ENCODE measurements at regions not wholly inside any gene's neighbourhood (a gene's known extent, or its start where the extent isn't known, plus 50 kb on each side); places are given as distances from the start of the nearest gene placed in this dataset.

DNA sequence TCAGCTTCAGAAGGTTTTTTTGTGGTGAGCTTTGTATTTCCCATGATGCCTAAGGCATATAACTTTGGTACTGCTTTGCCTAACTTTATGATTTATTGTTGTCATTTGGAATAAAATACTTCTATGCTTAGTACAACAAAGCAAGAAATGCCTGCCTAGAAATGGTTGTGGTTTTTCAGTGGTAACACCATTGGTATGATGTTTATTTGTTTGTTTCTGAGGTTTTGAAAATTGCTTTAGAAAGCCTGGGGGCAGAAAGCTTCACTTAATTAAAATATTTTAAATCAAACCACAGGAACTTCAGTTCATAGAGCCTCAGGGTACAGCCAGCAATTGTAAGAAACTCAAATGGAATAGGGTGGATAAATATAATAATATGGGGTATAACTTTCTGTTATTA, 351.2 kb upstream of the MAP3K7 start:
- H3K4me3 ChIP-seq (ENCODE audit: low read length) = no peak overlapping the region
- no peaks in the 10 kb centered on the region for H3K36me3 ChIP-seq (ENCODE audit: insufficient read depth, low read length)
- no peaks in the 10 kb centered on the region for H3F3A ChIP-seq (ENCODE audit: insufficient read depth, low read length, poor library complexity, severe bottlenecking)
- no peak overlapping the region for H3K27ac ChIP-seq (ENCODE audit: low read length)
- H3K9ac ChIP-seq (ENCODE audit: low read length) = no peak overlapping the region
- H3K9me3 ChIP-seq (ENCODE audit: low read length) = no peaks in the 10 kb centered on the region
- no peak for TF ChIP-seq MXI1 (conservative IDR thresholded peaks at IDR 0.05; ENCODE audit: poor library complexity, severe bottlenecking)
- TF ChIP-seq SMC3 (conservative IDR thresholded peaks at IDR 0.05; ENCODE audit: poor library complexity) = no peak
- no peak for TF ChIP-seq POLR2AphosphoS5 (IDR thresholded peaks at IDR 0.05)
- no peak for TF ChIP-seq EP300 (conservative IDR thresholded peaks at IDR 0.05; ENCODE audit: poor library complexity, severe bottlenecking)
- no peak for TF ChIP-seq RAD21 (conservative IDR thresholded peaks at IDR 0.05)
- TF ChIP-seq, protein P1, sequence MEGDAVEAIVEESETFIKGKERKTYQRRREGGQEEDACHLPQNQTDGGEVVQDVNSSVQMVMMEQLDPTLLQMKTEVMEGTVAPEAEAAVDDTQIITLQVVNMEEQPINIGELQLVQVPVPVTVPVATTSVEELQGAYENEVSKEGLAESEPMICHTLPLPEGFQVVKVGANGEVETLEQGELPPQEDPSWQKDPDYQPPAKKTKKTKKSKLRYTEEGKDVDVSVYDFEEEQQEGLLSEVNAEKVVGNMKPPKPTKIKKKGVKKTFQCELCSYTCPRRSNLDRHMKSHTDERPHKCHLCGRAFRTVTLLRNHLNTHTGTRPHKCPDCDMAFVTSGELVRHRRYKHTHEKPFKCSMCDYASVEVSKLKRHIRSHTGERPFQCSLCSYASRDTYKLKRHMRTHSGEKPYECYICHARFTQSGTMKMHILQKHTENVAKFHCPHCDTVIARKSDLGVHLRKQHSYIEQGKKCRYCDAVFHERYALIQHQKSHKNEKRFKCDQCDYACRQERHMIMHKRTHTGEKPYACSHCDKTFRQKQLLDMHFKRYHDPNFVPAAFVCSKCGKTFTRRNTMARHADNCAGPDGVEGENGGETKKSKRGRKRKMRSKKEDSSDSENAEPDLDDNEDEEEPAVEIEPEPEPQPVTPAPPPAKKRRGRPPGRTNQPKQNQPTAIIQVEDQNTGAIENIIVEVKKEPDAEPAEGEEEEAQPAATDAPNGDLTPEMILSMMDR (IDR thresholded peaks at IDR 0.05; ENCODE audit: poor library complexity, severe bottlenecking) = no peak
- TF ChIP-seq EZH2 (IDR thresholded peaks at IDR 0.05; ENCODE audit: borderline replicate concordance, insufficient read depth, low read length, poor library complexity, severe bottlenecking) = no peak
- no peak for TF ChIP-seq TAF1 (IDR thresholded peaks at IDR 0.05; ENCODE audit: low read depth)
- TF ChIP-seq, protein P2, sequence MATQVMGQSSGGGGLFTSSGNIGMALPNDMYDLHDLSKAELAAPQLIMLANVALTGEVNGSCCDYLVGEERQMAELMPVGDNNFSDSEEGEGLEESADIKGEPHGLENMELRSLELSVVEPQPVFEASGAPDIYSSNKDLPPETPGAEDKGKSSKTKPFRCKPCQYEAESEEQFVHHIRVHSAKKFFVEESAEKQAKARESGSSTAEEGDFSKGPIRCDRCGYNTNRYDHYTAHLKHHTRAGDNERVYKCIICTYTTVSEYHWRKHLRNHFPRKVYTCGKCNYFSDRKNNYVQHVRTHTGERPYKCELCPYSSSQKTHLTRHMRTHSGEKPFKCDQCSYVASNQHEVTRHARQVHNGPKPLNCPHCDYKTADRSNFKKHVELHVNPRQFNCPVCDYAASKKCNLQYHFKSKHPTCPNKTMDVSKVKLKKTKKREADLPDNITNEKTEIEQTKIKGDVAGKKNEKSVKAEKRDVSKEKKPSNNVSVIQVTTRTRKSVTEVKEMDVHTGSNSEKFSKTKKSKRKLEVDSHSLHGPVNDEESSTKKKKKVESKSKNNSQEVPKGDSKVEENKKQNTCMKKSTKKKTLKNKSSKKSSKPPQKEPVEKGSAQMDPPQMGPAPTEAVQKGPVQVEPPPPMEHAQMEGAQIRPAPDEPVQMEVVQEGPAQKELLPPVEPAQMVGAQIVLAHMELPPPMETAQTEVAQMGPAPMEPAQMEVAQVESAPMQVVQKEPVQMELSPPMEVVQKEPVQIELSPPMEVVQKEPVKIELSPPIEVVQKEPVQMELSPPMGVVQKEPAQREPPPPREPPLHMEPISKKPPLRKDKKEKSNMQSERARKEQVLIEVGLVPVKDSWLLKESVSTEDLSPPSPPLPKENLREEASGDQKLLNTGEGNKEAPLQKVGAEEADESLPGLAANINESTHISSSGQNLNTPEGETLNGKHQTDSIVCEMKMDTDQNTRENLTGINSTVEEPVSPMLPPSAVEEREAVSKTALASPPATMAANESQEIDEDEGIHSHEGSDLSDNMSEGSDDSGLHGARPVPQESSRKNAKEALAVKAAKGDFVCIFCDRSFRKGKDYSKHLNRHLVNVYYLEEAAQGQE (IDR thresholded peaks at IDR 0.05; ENCODE audit: borderline replicate concordance) = no peak
- H3K9me2 ChIP-seq (ENCODE audit: insufficient read depth, low read length) = no peaks in the 10 kb centered on the region
- H2AFZ ChIP-seq (ENCODE audit: low read depth, low read length) = no peak overlapping the region
- H4K20me1 ChIP-seq (ENCODE audit: insufficient read depth) = no peaks in the 10 kb centered on the region
- no peak overlapping the region for H3K4me2 ChIP-seq (ENCODE audit: low read length)
- H3K79me2 ChIP-seq (replicated peaks; ENCODE audit: insufficient read depth, low read length) = no peaks in the 10 kb centered on the region
- no peaks in the 10 kb centered on the region for H3K27me3 ChIP-seq (ENCODE audit: insufficient read depth, low read depth, low read length)

DNA sequence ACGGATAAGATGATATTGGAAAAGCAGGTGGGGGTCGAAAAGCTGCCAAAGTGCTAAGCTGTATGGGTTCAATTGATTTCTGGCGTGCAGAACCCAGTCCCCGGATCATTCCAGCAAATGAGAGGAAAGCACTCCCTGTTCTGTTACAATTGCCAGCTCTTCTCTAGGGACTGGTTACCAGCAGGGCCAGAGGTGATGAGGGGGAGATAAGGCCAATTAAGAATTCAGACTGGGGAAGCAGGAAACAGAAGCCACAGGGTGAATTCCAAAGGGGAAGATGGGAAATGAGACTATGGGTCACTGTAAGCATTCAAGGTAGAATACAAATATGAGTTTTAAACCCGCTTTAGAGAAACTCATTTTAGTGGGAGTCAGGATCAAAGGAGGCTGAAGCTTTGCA, 349.4 kb upstream of the MAP3K7 start:
- Histone ChIP-seq H2AFZ (ENCODE audit: low read depth, low read length) (no peak overlapping the region), H3K27ac (ENCODE audit: low read length) (no peak overlapping the region), H3K79me2 (replicated peaks; ENCODE audit: insufficient read depth, low read length) (no peaks in the 10 kb centered on the region), H3F3A (ENCODE audit: insufficient read depth, low read length, poor library complexity, severe bottlenecking) (no peaks in the 10 kb centered on the region), H3K27me3 (ENCODE audit: insufficient read depth, low read depth, low read length) (no peaks in the 10 kb centered on the region), H3K36me3 (ENCODE audit: insufficient read depth, low read length) (no peaks in the 10 kb centered on the region), H3K9ac (ENCODE audit: low read length) (no peak overlapping the region), H3K9me3 (ENCODE audit: low read length) (no peaks in the 10 kb centered on the region), H3K4me2 (ENCODE audit: low read length) (no peak overlapping the region), H3K4me3 (ENCODE audit: low read length) (no peak overlapping the region), H4K20me1 (ENCODE audit: insufficient read depth) (no peaks in the 10 kb centered on the region), H3K9me2 (ENCODE audit: insufficient read depth, low read length) (no peaks in the 10 kb centered on the region)
- no peak for TF ChIP-seq POLR2AphosphoS5 (IDR thresholded peaks at IDR 0.05)
- no peak for TF ChIP-seq TAF1 (IDR thresholded peaks at IDR 0.05; ENCODE audit: low read depth)
- TF ChIP-seq, protein P1 (IDR thresholded peaks at IDR 0.05; ENCODE audit: poor library complexity, severe bottlenecking) = no peak
- TF ChIP-seq RAD21 (conservative IDR thresholded peaks at IDR 0.05) = no peak
- TF ChIP-seq SMC3 (conservative IDR thresholded peaks at IDR 0.05; ENCODE audit: poor library complexity) = no peak
- TF ChIP-seq EP300 (conservative IDR thresholded peaks at IDR 0.05; ENCODE audit: poor library complexity, severe bottlenecking) = no peak
- no peak for TF ChIP-seq MXI1 (conservative IDR thresholded peaks at IDR 0.05; ENCODE audit: poor library complexity, severe bottlenecking)
- TF ChIP-seq EZH2 (IDR thresholded peaks at IDR 0.05; ENCODE audit: borderline replicate concordance, insufficient read depth, low read length, poor library complexity, severe bottlenecking) = no peak
- TF ChIP-seq, protein P2 (IDR thresholded peaks at IDR 0.05; ENCODE audit: borderline replicate concordance) = no peak
